ENCODE measurements at regions not wholly inside any gene's neighbourhood (a gene's known extent, or its start where the extent isn't known, plus 50 kb on each side); places are given as distances from the start of the nearest gene placed in this dataset.

GRCh38 chr18:23077493-23078256, 57.6 kb upstream of the CABLES1 start:
- Histone ChIP-seq H3K79me2 (ENCODE audit: insufficient read depth, low read length) (no peaks in the 10 kb centered on the region), H3K4me1 (ENCODE audit: insufficient read depth, low read length, severe bottlenecking) (peaks cover 25% of the 10 kb centered on the region), H3F3A (ENCODE audit: insufficient read depth, low read length) (no peaks in the 10 kb centered on the region), H3K27me3 (ENCODE audit: insufficient read depth, low read length) (no peaks in the 10 kb centered on the region), H3K9ac (ENCODE audit: low read length) (no peak overlapping the region), H3K4me2 (ENCODE audit: low read length) (no peak overlapping the region), H3K9me2 (ENCODE audit: low read depth, low read length) (no peaks in the 10 kb centered on the region), H3K9me3 (ENCODE audit: low read length) (no peaks in the 10 kb centered on the region), H3K27ac (ENCODE audit: low read depth, low read length, poor library complexity, severe bottlenecking) (no peak overlapping the region), H3K36me3 (ENCODE audit: insufficient read depth, low read length) (no peaks in the 10 kb centered on the region), H3K4me3 (ENCODE audit: low read depth, low read length, poor library complexity, severe bottlenecking) (no peak overlapping the region), H4K20me1 (ENCODE audit: insufficient read depth, low read length) (no peaks in the 10 kb centered on the region), H2AFZ (ENCODE audit: low read length) (no peak overlapping the region)
- peak; percentile 48; the same call in 1 of the 2 replicates for TF ChIP-seq CTCF (IDR thresholded peaks at IDR 0.05; ENCODE audit: low read length)
- TF ChIP-seq EZH2 (IDR thresholded peaks at IDR 0.05; ENCODE audit: borderline replicate concordance, low read length) = no peak

- Histone ChIP-seq H3K27me3 (ENCODE audit: insufficient read depth, low read length) (no peaks in the 10 kb centered on the region), H4K20me1 (ENCODE audit: insufficient read depth, low read length) (no peaks in the 10 kb centered on the region), H2AFZ (ENCODE audit: low read length) (no peak overlapping the region), H3K9me2 (ENCODE audit: low read depth, low read length) (no peaks in the 10 kb centered on the region), H3K4me3 (ENCODE audit: low read depth, low read length, poor library complexity, severe bottlenecking) (no peak overlapping the region), H3K36me3 (ENCODE audit: insufficient read depth, low read length) (no peaks in the 10 kb centered on the region), H3K4me1 (ENCODE audit: insufficient read depth, low read length, severe bottlenecking) (no peaks in the 10 kb centered on the region), H3K9ac (ENCODE audit: low read length) (no peak overlapping the region), H3K27ac (ENCODE audit: low read depth, low read length, poor library complexity, severe bottlenecking) (no peak overlapping the region), H3K9me3 (ENCODE audit: low read length) (no peaks in the 10 kb centered on the region), H3K4me2 (ENCODE audit: low read length) (no peak overlapping the region), H3K79me2 (ENCODE audit: insufficient read depth, low read length) (no peaks in the 10 kb centered on the region), H3F3A (ENCODE audit: insufficient read depth, low read length) (no peaks in the 10 kb centered on the region)
- no peak for TF ChIP-seq CTCF (IDR thresholded peaks at IDR 0.05; ENCODE audit: low read length)
- TF ChIP-seq EZH2 (IDR thresholded peaks at IDR 0.05; ENCODE audit: borderline replicate concordance, low read length) = no peak
Measured at GRCh38 chr18:23085066-23085465, 50.2 kb upstream of the CABLES1 start.
